BLaER1 treated with 17β-estradiol and CSF1 and Interleukin-3, amounts not matched to agents 10 nM and 100 nM (cell line): ENCODE measurements at regions not wholly inside any gene's neighbourhood (a gene's known extent, or its start where the extent isn't known, plus 50 kb on each side); places are given as distances from the start of the nearest gene placed in this dataset.

Source experiments
- H3K27ac ChIP-seq, 11 experiments: shearing (Covaris generic); formaldehyde crosslinking; 2 replicates each; pipeline ENCODE4 v1.8.1; 2022
- H3K27me3 ChIP-seq, 11 experiments: shearing (Covaris generic); formaldehyde crosslinking; 2 replicates each; pipeline ENCODE4 v1.8.1; 2022
- H3K36me3 ChIP-seq, 11 experiments: shearing (Covaris generic); formaldehyde crosslinking; 2 replicates each; pipeline ENCODE4 v1.8.1; 2022
- H3K4me1 ChIP-seq, 10 experiments: shearing (Covaris generic); formaldehyde crosslinking; 2 replicates each; pipeline ENCODE4 v1.8.1; 2022
- H3K4me2 ChIP-seq, 11 experiments: shearing (Covaris generic); formaldehyde crosslinking; 2 replicates each; pipeline ENCODE4 v1.8.1; 2022
- H3K4me3 ChIP-seq, 10 experiments: shearing (Covaris generic); formaldehyde crosslinking; 2 replicates each; pipeline ENCODE4 v1.8.1; 2022
- H3K9ac ChIP-seq, 11 experiments: shearing (Covaris generic); formaldehyde crosslinking; 2 replicates each; pipeline ENCODE4 v1.8.1; 2022
- H3K9me3 ChIP-seq, 11 experiments: shearing (Covaris generic); formaldehyde crosslinking; replicated peaks in 1 of 11; 2 replicates each; pipeline ENCODE4 v1.8.1; 2022
- H4K20me1 ChIP-seq, 11 experiments: shearing (Covaris generic); formaldehyde crosslinking; 2 replicates each; pipeline ENCODE4 v1.8.1; 2022
- Cebpa-rat ChIP-seq, 11 experiments: shearing (Covaris generic); IDR thresholded peaks; 2 replicates each; pipeline ENCODE4 v1.8.1; 2022

DNA sequence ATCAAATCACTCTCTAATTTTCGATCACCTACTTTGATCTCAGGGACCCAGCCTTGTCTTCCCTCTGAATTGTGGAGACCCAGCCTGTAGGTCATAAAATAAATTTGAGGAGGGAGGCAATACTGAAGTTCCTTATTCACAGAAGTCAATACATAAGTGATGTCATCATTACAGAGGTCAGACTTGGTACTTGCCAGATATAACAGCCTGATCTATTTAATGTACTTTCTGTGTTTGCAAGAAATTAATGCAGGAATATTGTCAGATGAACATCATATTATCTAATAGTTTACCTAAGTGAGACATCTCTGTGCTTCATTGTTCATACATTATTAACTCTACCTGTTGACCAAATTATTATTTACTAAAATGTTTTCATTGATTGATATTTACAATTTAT lies 105.6 kb downstream of the GPAM start:
- no peak overlapping the region for H3K4me2 ChIP-seq
- H3K9ac ChIP-seq, result no peak overlapping the region
- H3K4me1 ChIP-seq, result peaks cover 0 to 7% (median 4%) of the 10 kb centered on the region in 10 experiments; a peak in 7 of 20 replicates
- TF ChIP-seq Cebpa-rat (IDR thresholded peaks at IDR 0.05), result no peak
- no peak overlapping the region for H3K27ac ChIP-seq
- H3K9me3 ChIP-seq, result no peaks in the 10 kb centered on the region
- no peaks in the 10 kb centered on the region for H4K20me1 ChIP-seq
- no peak overlapping the region for H3K4me3 ChIP-seq
- H3K36me3 ChIP-seq, result no peaks in the 10 kb centered on the region
- H3K27me3 ChIP-seq, result no peaks in the 10 kb centered on the region

DNA sequence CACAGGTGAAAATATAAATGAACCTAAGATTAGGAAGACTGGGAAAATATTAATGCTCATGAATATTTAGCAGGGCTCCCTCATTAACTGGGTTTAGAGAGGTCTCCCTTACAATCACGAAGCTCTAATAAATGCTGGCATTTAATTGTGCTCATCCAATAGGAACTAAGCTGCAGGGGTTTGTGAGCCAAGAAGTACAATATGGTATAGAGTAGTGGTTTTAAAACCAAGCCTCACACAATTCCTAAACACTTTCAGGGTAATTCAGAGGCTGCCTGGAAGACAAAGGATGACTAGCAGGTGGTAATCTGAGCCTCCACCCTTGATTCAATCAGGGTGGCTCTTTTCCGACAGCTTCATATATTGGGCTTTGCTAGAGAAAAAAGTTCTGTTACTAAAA lies 103.3 kb downstream of the GPAM start:
- TF ChIP-seq Cebpa-rat (IDR thresholded peaks at IDR 0.05), result no peak
- H3K9ac ChIP-seq, result no peak overlapping the region
- H3K4me1 ChIP-seq, result peaks cover 0 to 7% (median 4%) of the 10 kb centered on the region in 10 experiments; a peak in 7 of 20 replicates
- H3K27me3 ChIP-seq, result no peaks in the 10 kb centered on the region
- H3K4me2 ChIP-seq, result no peak overlapping the region
- H4K20me1 ChIP-seq, result no peaks in the 10 kb centered on the region
- no peaks in the 10 kb centered on the region for H3K36me3 ChIP-seq
- no peak overlapping the region for H3K4me3 ChIP-seq
- H3K27ac ChIP-seq, result no peak overlapping the region
- H3K9me3 ChIP-seq, result no peaks in the 10 kb centered on the region

DNA sequence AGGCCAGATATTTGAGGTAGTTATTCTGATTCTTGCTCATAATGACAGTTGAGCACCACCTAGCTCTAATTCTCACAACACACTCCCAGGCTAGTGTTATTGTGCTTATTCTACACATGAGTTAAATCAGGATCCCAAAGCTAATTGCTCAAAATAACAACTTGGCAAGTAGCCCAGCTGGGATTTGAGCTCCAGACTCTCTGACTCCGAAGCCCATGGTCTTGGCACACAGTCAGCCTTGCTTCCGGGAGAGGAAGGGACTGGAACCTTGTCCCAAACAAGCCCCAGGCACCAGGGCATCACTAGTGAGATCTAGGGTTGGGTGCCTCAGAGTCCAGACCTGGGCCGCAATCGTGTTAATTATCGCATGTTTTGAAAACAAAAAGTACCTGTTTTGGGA lies 101.4 kb downstream of the GPAM start:
- H3K4me2 ChIP-seq, result no peak overlapping the region
- H4K20me1 ChIP-seq, result no peaks in the 10 kb centered on the region
- H3K9ac ChIP-seq, result no peak overlapping the region
- no peak overlapping the region for H3K27ac ChIP-seq
- no peaks in the 10 kb centered on the region for H3K36me3 ChIP-seq
- no peak overlapping the region for H3K4me3 ChIP-seq
- peaks cover 0 to 7% (median 4%) of the 10 kb centered on the region in 10 experiments; a peak in 7 of 20 replicates for H3K4me1 ChIP-seq
- TF ChIP-seq Cebpa-rat (IDR thresholded peaks at IDR 0.05), result no peak
- H3K9me3 ChIP-seq, result no peaks in the 10 kb centered on the region
- no peaks in the 10 kb centered on the region for H3K27me3 ChIP-seq

DNA sequence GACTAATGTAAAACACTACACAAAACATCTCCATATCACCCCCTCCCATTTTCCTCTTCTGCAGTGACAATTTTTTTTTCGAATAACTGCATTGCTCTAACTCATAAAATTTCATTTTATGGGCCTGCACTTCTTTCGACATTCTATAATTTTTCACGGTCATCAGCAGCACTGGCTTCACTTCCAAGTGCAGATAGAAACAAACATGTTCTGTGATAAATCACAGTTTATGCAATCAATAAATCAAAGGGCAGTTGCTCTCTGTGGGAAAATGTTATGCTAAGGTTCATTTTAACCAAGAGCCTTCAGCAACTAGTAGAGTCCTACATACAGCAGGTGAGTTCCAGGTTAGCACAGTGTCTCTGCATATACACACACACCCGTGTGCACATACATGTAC lies 100.1 kb downstream of the GPAM start:
- H4K20me1 ChIP-seq, result no peaks in the 10 kb centered on the region
- no peaks in the 10 kb centered on the region for H3K36me3 ChIP-seq
- no peak for TF ChIP-seq Cebpa-rat (IDR thresholded peaks at IDR 0.05)
- no peak overlapping the region for H3K27ac ChIP-seq
- no peaks in the 10 kb centered on the region for H3K27me3 ChIP-seq
- H3K4me2 ChIP-seq, result no peak overlapping the region
- H3K9ac ChIP-seq, result no peak overlapping the region
- H3K9me3 ChIP-seq, result no peaks in the 10 kb centered on the region
- H3K4me1 ChIP-seq, result peaks cover 0 to 7% (median 4%) of the 10 kb centered on the region in 10 experiments; a peak in 7 of 20 replicates
- H3K4me3 ChIP-seq, result no peak overlapping the region

DNA sequence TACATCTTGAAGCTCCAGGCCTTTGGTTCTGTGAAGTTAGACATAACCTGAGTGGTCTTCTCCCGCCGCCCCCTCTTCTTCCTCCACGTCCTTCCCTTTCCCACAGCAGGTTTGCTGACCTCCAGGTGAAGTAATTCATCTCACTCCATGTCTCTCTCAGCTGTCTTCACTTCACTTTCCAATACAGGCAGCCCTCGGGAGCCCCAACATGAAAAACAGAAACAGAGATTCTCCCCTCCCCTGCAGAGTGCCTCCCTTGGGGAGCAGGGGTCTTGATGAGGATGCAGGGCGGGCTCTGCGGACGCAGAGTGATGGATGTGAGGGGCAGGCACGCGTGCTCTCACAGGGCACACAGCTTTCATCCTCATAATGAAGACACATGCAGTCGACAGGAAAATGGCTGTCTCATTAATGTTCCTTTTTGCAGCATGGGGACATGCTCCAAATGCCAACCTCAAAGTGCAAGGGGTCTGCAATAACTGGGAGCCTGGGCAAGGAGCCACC lies 95.6 kb downstream of the GPAM start:
- no peak overlapping the region for H3K4me2 ChIP-seq
- no peaks in the 10 kb centered on the region for H3K9me3 ChIP-seq
- no peak for TF ChIP-seq Cebpa-rat (IDR thresholded peaks at IDR 0.05)
- no peaks in the 10 kb centered on the region for H3K36me3 ChIP-seq
- H3K4me1 ChIP-seq, result no peaks in the 10 kb centered on the region
- H4K20me1 ChIP-seq, result no peaks in the 10 kb centered on the region
- H3K27me3 ChIP-seq, result no peaks in the 10 kb centered on the region
- no peak overlapping the region for H3K4me3 ChIP-seq
- no peak overlapping the region for H3K9ac ChIP-seq
- no peak overlapping the region for H3K27ac ChIP-seq

DNA sequence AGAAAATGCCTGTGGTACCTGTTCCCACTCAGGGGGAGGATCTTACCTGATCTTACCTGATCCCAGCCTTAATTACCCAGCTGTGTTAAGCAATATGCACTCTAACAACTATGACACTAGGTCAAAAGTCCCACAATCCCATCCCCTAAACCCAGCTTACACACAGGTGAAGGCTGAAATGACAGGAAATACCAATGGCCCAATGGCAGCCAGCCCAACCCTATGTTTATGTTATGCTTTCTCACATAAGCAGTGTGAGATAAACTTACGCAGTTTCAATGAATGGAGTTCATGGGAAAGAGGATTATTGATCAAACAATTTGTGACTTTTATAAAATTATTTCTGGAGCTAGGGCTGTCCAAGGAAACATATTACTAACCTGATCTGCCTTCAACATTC lies 91.9 kb downstream of the GPAM start:
- Histone ChIP-seq H3K4me2 (no peak overlapping the region), H3K9ac (no peak overlapping the region), H3K27ac (no peak overlapping the region), H3K4me1 (no peaks in the 10 kb centered on the region), H3K9me3 (no peaks in the 10 kb centered on the region; a peak in 1 of 22 replicates), H3K36me3 (no peaks in the 10 kb centered on the region), H3K4me3 (no peak overlapping the region), H4K20me1 (no peaks in the 10 kb centered on the region), H3K27me3 (no peaks in the 10 kb centered on the region)
- TF ChIP-seq Cebpa-rat (IDR thresholded peaks at IDR 0.05), result no peak

DNA sequence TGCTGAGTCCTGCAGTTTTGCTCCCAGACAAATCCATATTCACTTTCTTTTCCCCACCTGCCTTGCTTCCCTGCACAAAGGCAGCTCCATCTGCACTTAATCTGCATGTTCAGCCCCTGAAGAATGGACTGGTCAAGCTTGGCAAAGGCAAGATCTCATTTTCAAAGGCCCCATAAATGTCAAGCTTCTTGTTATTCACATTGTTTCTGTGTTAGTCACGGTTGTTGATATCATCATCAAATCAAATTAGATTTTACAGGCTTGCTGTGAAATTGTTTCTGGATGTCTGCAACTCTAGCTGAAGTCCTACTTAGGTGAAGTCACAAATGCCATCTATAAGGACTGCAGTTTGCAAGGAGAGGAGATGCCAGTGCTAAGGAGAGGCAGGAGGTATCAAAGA lies 91.0 kb downstream of the GPAM start:
- H3K27ac ChIP-seq, result no peak overlapping the region
- H3K27me3 ChIP-seq, result no peaks in the 10 kb centered on the region
- no peaks in the 10 kb centered on the region; a peak in 2 of 22 replicates for H3K9me3 ChIP-seq
- H3K4me1 ChIP-seq, result no peaks in the 10 kb centered on the region
- H3K9ac ChIP-seq, result no peak overlapping the region
- no peak overlapping the region for H3K4me2 ChIP-seq
- H3K4me3 ChIP-seq, result no peak overlapping the region
- no peaks in the 10 kb centered on the region for H3K36me3 ChIP-seq
- no peaks in the 10 kb centered on the region for H4K20me1 ChIP-seq
- TF ChIP-seq Cebpa-rat (IDR thresholded peaks at IDR 0.05), result no peak

DNA sequence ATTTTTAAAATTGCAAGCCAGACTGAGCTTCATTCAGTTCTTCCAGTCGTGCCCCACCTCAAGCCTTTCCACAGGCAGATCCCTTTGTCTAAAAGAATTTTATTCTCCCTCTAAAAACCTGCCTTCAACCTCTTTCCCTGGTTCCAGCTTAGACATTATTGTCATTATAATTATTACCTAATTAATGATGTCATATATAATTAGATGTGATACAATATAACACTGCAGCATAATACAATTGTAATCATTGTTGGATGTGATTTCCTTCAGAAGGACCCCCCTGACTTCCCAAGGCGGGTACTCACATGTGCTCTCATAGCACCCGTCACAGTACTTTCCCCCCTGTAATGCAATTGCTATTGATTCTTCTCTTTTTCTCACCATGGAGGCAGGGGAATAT lies 88.6 kb downstream of the GPAM start:
- H3K36me3 ChIP-seq, result no peaks in the 10 kb centered on the region
- H3K4me2 ChIP-seq, result no peak overlapping the region
- H3K9ac ChIP-seq, result no peak overlapping the region
- H3K4me3 ChIP-seq, result no peak overlapping the region
- no peaks in the 10 kb centered on the region for H4K20me1 ChIP-seq
- no peaks in the 10 kb centered on the region for H3K4me1 ChIP-seq
- H3K27ac ChIP-seq, result no peak overlapping the region
- no peaks in the 10 kb centered on the region for H3K27me3 ChIP-seq
- no peaks in the 10 kb centered on the region; a peak in 3 of 22 replicates for H3K9me3 ChIP-seq
- no peak for TF ChIP-seq Cebpa-rat (IDR thresholded peaks at IDR 0.05)

DNA sequence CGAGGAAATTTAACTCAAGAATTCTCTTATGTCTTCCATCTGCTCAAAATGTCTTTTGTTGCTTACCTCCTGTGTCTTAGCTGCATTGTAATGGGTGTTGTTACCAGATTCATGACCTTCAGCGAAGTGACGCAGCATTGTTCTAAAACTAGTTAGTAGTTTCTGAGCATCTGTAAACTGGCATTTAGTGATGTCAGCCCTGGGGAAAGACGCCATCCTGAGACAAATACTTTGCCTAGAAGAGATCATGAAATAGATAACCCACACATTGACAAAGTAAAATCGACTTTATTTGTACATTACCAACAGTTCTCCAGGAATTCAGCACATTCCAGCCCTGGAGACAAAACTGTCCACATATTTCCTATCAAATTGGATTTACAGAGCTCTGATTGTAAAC lies 87.8 kb downstream of the GPAM start:
- Histone ChIP-seq H3K4me2 (no peak overlapping the region), H4K20me1 (no peaks in the 10 kb centered on the region), H3K36me3 (no peaks in the 10 kb centered on the region), H3K27me3 (no peaks in the 10 kb centered on the region), H3K4me3 (no peak overlapping the region), H3K27ac (no peak overlapping the region), H3K9me3 (no peaks in the 10 kb centered on the region; a peak in 4 of 22 replicates), H3K9ac (no peak overlapping the region), H3K4me1 (no peaks in the 10 kb centered on the region)
- TF ChIP-seq Cebpa-rat (IDR thresholded peaks at IDR 0.05), result no peak

DNA sequence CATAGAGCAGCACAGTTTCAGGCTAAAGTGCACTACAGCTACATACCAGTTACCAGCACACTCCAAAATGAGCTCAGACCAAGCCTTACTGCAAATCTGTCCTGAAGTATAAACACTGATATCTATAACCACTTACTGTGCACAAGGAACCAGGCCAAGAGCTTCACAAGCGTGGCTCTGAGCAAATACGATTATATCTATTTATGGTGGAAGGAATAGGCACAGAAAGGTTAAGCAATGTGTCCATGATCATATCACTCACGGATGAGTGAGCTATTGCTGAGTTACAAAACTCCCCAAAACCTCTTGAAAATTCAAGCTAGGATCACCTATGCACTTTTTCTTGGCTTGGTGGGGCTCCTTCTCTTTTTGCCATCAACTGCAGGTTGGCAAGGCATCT lies 84.9 kb downstream of the GPAM start:
- no peak for TF ChIP-seq Cebpa-rat (IDR thresholded peaks at IDR 0.05)

More for the DNA sequence above, 84.9 kb downstream of the GPAM start:
- H3K9me3 ChIP-seq, result peaks cover 0 to 3% (median 0%) of the 10 kb centered on the region in 11 experiments; a peak in 4 of 22 replicates
- no peaks in the 10 kb centered on the region for H3K4me1 ChIP-seq
- H3K27ac ChIP-seq, result no peak overlapping the region
- no peaks in the 10 kb centered on the region for H3K36me3 ChIP-seq
- H4K20me1 ChIP-seq, result no peaks in the 10 kb centered on the region
- H3K4me2 ChIP-seq, result no peak overlapping the region
- no peak overlapping the region for H3K4me3 ChIP-seq
- H3K27me3 ChIP-seq, result no peaks in the 10 kb centered on the region
- no peak overlapping the region for H3K9ac ChIP-seq
